Kidney epithelial cell (primary cell): ENCODE measurements at regions not wholly inside any gene's neighbourhood (a gene's known extent, or its start where the extent isn't known, plus 50 kb on each side); places are given as distances from the start of the nearest gene placed in this dataset.

Experiments used
- DNase-seq: peaks from one replicate; pipeline ENCODE4 v3.0.0-alpha.2; 2010; ENCODE audit warnings: low read depth
- H3K27me3 ChIP-seq: 2 replicates; pipeline ENCODE4 v1.6.0; 2011; ENCODE audit warnings: low read length; ENCODE audit not compliant: control insufficient read depth, insufficient read depth
- H3K36me3 ChIP-seq: 2 replicates; pipeline ENCODE4 v1.5.1; 2011; ENCODE audit warnings: low read length; ENCODE audit not compliant: control insufficient read depth, insufficient read depth
- H3K4me3 ChIP-seq: 2 replicates; pipeline ENCODE4 v1.5.1; 2011; ENCODE audit warnings: low read depth, mild to moderate bottlenecking, control low read depth, low read length
- TF ChIP-seq, protein P1 (sequence below): IDR thresholded peaks from 2 replicates; pipeline ENCODE4 v1.5.1; 2011; ENCODE audit warnings: mild to moderate bottlenecking, moderate library complexity, low read length, control low read depth, inconsistent platforms; ENCODE audit not compliant: insufficient read depth, poor library complexity, severe bottlenecking

DNA sequence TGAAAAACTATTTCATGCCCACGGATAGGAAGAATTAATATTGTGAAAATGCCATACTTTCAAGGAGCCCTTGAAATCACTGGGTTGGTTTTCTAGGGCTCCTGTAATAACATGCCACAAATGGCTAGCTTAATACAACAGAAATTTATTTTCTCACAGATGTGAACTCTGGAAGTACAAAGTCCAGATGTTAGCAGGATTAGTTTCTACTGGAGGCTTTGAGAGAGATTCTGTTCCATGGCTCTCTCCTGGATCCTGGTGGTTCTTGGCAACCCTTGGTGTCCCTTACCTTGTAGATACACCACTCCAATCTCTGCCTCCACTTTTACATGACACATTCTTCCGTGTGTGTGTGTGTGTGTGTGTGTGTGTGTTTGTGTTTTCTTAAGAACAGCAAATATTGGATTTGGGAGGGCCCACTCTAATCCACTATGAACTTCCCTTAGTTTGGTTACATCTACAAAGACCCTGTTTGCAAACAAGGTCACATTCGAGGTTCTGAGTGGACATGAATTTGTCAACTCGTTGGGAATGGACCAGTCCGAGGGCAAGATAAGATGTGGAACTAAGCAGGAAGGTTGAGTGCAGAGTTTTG lies 381.1 kb downstream of the IPO8 start:
- DNase-seq: no peak
- TF ChIP-seq, protein P1, sequence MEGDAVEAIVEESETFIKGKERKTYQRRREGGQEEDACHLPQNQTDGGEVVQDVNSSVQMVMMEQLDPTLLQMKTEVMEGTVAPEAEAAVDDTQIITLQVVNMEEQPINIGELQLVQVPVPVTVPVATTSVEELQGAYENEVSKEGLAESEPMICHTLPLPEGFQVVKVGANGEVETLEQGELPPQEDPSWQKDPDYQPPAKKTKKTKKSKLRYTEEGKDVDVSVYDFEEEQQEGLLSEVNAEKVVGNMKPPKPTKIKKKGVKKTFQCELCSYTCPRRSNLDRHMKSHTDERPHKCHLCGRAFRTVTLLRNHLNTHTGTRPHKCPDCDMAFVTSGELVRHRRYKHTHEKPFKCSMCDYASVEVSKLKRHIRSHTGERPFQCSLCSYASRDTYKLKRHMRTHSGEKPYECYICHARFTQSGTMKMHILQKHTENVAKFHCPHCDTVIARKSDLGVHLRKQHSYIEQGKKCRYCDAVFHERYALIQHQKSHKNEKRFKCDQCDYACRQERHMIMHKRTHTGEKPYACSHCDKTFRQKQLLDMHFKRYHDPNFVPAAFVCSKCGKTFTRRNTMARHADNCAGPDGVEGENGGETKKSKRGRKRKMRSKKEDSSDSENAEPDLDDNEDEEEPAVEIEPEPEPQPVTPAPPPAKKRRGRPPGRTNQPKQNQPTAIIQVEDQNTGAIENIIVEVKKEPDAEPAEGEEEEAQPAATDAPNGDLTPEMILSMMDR: no peak
- Histone ChIP-seq H3K4me3 (no peak overlapping the region), H3K27me3 (no peaks in the 10 kb centered on the region), H3K36me3 (no peaks in the 10 kb centered on the region)

GRCh38 chr12:30308010-30308717 lies 387.5 kb downstream of the IPO8 start:
- no peak for DNase-seq
- no peak overlapping the region for H3K4me3 ChIP-seq
- no peaks in the 10 kb centered on the region for H3K27me3 ChIP-seq

DNA sequence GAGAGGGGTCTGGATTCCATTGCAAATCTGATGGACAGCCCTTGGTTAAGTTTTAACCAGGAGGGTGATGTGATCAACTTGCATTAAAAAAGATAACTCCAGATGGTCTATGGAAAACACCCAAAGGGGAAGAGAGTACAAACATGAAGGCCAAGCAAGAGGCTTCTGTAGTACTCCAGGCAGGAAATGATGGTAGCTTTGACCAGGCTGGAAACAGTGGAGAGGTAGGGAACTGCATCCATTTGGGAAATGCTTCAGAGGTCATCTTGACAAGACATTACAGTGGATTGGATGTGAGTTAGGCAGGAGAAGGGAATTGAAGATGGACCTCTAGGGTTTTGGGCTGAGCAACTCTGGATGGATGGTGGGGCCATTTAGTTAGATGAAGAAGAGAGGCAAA lies 391.1 kb downstream of the IPO8 start:
- DNase-seq: no peak
- Histone ChIP-seq H3K4me3 (no peak overlapping the region), H3K27me3 (no peaks in the 10 kb centered on the region), H3K36me3 (no peaks in the 10 kb centered on the region)
- TF ChIP-seq, protein P1: no peak

More at GRCh38 chr12:30308010-30308717, 387.5 kb downstream of the IPO8 start:
- H3K36me3 ChIP-seq: no peaks in the 10 kb centered on the region
- TF ChIP-seq, protein P1: no peak

GRCh38 chr12:30301291-30301690 lies 394.4 kb downstream of the IPO8 start:
- H3K4me3 ChIP-seq: no peak overlapping the region
- no peak for DNase-seq
- H3K27me3 ChIP-seq: no peaks in the 10 kb centered on the region
- H3K36me3 ChIP-seq: no peaks in the 10 kb centered on the region
- TF ChIP-seq, protein P1: no peak

DNA sequence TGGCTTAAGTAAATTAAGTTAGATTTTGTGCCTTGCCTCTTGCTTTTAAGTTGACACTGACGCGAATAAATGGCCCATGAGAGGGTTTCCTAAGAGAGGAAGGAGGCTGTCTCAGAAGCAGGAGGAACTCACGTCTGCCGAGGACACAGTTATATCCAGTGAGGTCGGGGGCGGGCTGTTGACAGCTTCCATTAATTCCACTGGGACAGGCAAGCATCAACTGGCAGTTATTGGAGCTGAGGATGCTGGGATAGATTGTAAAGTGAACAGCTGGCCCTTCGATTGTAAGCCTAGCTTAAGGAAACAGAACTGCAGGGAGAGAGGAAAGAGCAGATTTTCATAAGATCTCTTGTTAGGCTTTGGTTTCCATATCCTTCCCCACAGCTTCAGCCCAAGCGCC lies 399.2 kb downstream of the IPO8 start:
- DNase-seq: no peak
- Histone ChIP-seq H3K27me3 (no peaks in the 10 kb centered on the region), H3K4me3 (no peak overlapping the region), H3K36me3 (no peaks in the 10 kb centered on the region)
- TF ChIP-seq, protein P1: no peak
